NCI-H446 treated with DMSO at 0.1 percent for 48 hours (cell line): ENCODE measurements at regions not wholly inside any gene's neighbourhood (a gene's known extent, or its start where the extent isn't known, plus 50 kb on each side); places are given as distances from the start of the nearest gene placed in this dataset.
A peak's percentile ranks its signal among the peaks of the same experiment; 100 is the strongest.
"Not testable (repeated sequence)": the region's sequence is repeated elsewhere in the genome, so short reads cannot be mapped to it uniquely, and the experiment has no call there.

Experiments
- DNase-seq: peaks from one replicate; lab custom pipeline; 2025; lab: John Stamatoyannopoulos, UW

- DNase-seq, result peak; percentile 52
Observed at GRCh38 chr14:37992499-37992898, 215.2 kb upstream of the SSTR1 start.

- no peak for DNase-seq
Observed at GRCh38 chr14:37994846-37995372, 212.8 kb upstream of the SSTR1 start.

DNA sequence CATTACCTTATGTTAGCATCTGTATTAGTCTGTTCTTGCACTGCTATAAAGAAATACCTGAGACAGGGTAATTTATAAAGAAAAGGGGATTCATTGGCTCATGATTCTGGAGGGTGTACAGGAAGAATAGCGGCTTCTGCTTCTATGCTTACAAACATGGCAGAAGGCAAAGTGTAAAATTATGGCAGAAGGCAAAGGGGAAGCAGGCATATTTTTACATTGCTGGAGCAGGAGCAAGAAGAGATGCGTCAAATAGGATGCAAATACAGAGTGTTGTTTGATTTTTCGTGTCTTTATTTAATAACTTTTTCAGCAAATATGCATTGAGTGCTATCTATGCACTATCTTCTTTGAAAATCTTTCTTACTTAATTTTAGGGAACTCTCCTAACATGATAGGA is 210.7 kb upstream of the SSTR1 start:
- no peak for DNase-seq

- peak; percentile 25 for DNase-seq
Observed at GRCh38 chr14:38000340-38000739, 207.4 kb upstream of the SSTR1 start.

DNA sequence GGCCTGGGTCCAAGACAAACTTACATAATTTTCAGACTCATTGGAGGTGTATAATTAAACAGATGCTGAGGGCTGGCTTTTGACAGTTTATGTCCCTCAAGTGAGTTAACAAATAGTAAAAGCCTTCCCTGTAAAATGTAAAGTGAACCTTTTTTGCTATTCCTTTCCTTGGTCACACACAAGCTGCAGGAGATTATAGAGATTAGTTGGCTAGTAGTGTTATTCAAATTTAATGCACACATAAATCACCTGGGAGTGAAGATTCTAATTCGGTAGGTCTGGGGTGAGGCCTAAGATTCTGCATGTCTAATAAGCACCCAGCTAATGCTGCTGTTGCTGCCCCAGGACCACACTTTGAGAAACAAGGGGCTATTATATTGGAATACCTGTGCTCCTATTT is 206.2 kb upstream of the SSTR1 start:
- peak; percentile 3 for DNase-seq

- DNase-seq, result no peak
Observed at GRCh38 chr14:38003746-38004609, 203.7 kb upstream of the SSTR1 start.

GRCh38 chr14:38004610-38004879 is 203.2 kb upstream of the SSTR1 start:
- DNase-seq, result no peak

DNA sequence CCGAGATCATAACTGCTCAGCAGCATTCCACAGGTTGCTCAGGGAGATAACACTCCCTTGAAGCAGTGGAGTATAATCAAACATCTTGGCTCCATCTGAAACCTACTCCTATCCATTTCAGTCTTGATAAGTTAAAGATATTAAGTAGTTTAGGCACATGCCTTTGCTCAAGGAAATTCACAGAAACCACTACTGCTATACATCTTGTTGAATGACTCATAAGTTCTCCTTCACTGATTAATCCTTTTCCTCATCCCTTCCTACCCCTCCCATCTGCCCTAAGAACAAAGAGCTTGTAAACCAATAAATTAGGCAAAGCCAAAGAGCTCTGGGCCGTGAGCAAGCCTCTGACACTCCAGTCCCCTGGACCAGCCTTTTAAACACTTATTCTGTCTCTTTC is 196.5 kb upstream of the SSTR1 start:
- not testable (repeated sequence) for DNase-seq

DNA sequence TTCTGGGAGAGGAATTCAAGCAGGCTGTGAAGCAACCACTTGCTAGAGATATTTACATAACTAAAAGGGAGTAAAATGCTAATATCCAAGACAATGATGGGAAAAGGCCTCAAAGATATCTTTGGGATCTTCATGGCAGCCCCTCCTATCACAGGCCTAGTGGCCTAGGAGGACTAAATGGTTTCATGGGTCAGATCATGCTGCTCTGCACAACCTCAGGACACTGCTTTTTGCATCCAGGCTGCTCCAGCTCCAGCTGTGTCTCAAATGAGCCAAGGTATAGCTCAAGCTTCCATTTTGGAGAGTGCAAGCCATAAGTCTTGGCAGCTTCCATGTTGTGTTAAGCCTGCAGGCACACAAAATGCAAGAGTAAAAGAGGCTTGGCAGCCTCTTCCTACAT is 195.6 kb upstream of the SSTR1 start:
- no peak for DNase-seq

GRCh38 chr14:38016497-38016896 is 191.2 kb upstream of the SSTR1 start:
- DNase-seq, result no peak

DNA sequence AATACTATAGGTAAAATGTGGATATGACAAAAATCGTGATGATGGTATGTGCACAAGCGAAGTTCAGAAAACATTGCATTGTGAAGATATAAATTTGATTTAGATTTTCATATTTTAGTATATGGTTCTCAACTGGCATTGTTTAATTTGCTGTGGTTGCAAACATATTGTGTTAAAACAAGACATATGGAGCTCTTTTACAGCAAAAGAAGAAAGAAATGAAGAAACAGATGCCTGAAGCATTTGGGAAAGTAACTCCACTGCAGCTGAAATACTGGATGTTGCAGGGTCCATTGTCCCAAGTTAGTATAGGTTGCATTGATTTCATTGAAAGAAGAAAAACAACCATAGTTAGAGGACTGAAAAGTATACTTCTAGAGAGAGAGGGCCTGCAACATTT is 185.8 kb upstream of the SSTR1 start:
- DNase-seq, result no peak

DNA sequence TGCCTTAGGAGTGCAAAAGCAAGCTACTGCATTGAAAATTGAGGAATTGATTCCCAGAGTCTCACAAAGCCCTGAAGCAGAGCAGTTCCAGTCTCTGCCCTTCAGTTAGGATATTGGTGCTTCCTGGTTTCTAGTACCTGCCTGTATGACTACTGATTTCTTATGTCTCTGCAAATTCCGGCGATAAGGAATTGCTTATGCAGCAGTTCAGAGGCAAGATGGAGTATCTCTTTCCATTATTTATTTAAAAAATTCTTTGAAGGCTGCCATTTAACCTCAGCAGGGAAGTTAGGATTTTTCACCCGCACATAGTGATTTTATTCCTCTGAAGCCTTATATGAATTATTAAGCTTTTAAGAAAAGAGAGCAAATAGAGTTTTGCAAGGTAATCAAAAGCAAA is 184.9 kb upstream of the SSTR1 start:
- no peak for DNase-seq

GRCh38 chr14:38038171-38038570 is 169.5 kb upstream of the SSTR1 start:
- no peak for DNase-seq

DNA sequence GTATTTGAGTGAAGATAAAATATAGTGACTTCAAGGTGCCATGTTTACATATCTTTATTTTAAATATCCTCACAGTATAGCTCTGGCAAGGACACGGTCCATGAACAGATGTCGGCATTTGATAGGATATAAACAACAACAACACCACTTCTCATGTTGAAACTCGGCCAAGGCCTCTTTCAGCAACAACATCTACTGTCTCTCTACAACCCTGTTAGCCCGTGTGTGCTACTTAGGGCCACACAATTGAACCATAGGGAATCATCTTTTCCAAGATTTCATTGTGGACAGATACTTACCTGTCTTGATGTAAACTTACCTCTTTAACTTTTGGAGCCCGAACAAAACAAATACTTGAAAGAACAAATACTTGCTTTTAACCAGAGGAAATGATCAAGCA is 168.7 kb upstream of the SSTR1 start:
- DNase-seq, result peak; percentile 68

DNA sequence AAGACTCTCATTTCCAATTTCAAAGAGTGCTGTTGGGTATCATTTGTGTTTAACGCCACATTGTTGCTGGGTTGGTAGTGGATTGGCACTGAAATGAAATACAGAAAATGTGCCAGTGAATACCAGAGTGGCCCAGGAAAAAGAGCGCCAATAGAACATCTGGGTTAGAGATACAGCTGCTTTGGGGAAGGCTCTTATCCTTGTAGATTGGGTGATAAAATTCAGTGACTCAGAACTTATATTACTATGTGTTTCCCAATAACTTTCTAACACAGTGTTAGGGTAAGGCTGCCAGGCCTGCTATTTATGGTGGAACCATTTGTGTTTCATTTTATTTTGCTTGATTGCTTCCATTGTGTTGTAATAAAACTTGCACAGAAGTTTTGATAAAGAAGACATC is 168.2 kb upstream of the SSTR1 start:
- no peak for DNase-seq

GRCh38 chr14:38040411-38040810 is 167.3 kb upstream of the SSTR1 start:
- DNase-seq, result no peak

DNA sequence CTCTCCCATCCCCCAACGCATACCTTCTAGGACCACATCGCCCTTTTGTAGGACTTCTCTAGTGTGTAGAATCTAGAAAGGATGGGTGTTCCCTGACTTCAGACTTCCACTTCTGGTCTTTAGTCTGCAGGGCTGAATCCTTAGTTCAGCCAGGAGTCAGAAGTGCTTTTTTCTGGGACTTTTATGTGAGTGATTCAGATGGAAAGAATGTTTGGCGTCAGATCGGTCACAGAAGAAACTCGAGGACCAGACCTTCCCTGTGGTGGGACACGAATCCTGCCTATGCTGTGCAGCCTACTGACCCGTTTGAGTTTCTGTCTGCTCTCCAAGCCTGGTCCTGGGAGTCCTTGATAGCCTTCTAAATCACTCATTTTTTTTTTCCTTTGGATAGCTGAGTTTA is 165.4 kb upstream of the SSTR1 start:
- no peak for DNase-seq

GRCh38 chr14:38044710-38045109 is 163.0 kb upstream of the SSTR1 start:
- no peak for DNase-seq

DNA sequence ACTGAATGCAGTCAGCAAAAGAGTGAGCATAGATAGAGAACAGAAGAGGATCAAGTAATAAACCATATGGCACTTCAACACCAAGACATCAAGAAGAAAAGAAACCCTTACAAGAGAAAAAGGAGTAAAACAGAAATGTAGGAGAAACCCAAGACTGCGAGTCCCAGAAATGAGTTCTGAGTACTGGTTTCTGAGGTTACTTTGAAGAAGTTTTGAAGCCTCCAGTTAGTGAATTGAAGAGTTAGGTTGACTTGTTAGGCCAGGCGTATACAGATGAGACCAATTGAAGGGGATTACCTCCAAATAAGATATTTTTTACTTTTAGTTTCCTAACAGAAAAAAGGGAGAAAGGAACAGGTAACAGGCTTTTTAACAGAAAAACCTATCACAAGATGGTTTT is 162.2 kb upstream of the SSTR1 start:
- no peak for DNase-seq

GRCh38 chr14:38046160-38046559 is 161.5 kb upstream of the SSTR1 start:
- no peak for DNase-seq

DNA sequence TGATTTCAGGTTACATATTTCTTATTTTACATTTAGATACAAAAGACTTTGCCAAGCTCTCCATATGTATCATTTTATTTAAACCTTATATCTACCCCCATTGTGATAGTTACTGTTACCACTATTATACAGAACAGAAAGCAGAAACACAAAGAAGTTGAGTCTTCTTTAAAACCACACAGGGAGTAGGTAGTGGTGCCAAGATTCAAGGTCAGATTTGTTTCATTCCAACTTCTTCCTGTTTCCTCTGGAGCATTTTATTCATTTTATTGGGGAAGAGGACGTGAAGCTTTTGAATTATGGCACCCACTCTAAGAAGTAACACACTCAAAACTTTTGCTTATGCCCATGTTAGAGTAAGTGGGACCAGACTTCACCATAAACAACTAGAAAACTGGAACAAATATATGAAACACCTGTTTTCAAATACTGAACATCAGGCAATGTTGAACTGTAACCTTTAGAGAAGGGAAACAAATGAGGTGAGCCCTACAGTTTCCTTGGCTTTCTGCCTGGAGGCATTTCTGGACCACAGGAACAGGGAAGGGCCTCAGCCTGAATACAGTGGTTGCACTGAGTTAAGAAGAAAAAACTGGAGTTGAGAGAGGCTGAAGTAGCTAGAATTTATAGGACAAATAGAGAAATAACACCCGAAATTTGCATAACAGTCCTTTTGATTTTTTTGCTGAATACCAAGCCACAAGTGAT is 160.4 kb upstream of the SSTR1 start:
- no peak for DNase-seq

DNA sequence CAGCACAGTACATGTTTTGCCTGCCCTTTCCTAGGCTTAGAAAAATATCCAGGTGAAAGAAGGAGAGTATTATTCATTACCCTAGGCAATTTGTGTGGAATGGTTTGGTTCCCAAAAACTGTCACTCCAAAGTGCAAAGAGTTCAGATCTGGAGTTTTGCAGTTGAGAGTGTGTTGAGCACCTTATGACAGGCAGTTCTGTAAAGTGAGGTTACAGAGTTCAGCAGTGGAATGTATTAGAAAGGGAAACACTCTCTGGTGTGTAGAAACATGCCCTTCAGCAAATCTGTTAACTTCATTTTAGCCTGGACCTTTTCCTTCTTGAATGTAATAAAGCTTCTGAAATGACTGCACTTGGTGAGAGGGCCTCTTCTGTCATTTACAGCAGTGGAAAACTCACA is 154.0 kb upstream of the SSTR1 start:
- no peak for DNase-seq

DNA sequence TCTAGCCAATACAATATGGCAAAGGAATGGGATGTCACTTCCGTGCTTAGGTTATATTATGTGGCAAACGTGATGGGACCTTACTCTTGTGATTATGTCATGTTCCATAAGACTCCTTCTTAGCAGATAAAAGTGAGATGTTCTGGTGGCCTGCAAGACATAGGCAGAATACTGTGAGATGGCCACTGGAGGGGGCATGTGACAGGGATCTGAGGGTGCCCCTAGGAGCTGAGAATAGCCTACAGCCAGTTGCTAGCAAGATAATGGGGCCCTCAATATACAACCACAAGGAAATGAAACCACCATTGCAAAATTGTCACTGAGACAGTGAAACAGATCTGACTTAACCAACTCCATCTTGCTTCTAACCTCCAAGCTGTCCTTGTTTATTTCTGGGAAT is 151.4 kb upstream of the SSTR1 start:
- DNase-seq, result no peak

- not testable (repeated sequence) for DNase-seq
Observed at GRCh38 chr14:38062223-38062622, 145.5 kb upstream of the SSTR1 start.
